ENCODE measurements at regions not wholly inside any gene's neighbourhood (a gene's known extent, or its start where the extent isn't known, plus 50 kb on each side); places are given as distances from the start of the nearest gene placed in this dataset.

DNA sequence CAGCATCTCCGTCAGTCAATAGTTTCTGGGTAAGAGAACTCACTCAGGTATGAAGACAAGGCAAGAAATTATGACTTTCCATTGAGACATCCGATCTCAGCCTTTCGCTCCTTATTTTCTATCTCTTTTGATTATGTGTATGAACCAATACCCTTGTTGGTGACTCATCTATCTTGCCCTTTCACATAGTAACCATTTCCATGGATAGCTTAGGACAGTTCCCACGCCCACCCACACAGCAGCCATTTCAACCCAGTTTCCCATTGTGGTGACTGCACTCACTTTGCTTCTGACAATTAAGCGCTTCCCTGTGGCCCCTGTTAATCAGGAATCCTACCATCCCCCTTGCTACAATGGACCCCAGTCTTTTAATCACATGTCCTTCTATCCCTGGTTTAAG, 210.6 kb upstream of the ADGRL2 start:
- no peak for TF ChIP-seq CTCF (IDR thresholded peaks at IDR 0.05)
- TF ChIP-seq POLR2A (IDR thresholded peaks at IDR 0.05) = no peak

All from right lobe of liver (tissue), 4 donors.